ENCODE measurements at regions not wholly inside any gene's neighbourhood (a gene's known extent, or its start where the extent isn't known, plus 50 kb on each side); places are given as distances from the start of the nearest gene placed in this dataset.
"Not testable (repeated sequence)": the region's sequence is repeated elsewhere in the genome, so short reads cannot be mapped to it uniquely, and the experiment has no call there.

DNA sequence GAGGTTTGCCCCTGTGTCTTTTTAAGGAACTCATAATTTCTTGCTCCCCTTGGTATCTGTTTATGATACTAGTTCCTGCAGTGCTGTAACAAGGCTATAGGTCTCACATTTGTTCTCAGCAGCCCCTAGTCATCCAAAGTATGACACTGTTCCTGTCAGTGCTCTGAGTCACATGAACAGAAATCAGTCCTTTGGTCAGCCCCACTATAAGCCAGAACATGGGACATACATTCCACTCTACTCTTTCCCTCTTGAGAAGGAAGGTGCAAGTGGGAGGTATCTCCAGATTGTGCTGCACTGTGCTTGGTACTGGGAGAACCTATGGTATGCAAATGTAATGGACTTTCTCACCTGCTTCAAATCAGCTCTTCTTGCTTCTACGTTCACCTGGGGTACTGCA lies 87.0 kb downstream of the IARS1 start:
- Histone ChIP-seq H3K4me1 (ENCODE audit: control insufficient read depth in 2 of 2, insufficient read depth in 2 of 2, low read length in 2 of 2) (no peaks in the 10 kb centered on the region), H3K27me3 (ENCODE audit: control insufficient read depth in 2 of 2, insufficient read depth in 1 of 2, low read length in 1 of 2) (no peaks in the 10 kb centered on the region), H3K36me3 (ENCODE audit: control insufficient read depth in 2 of 2, insufficient read depth in 2 of 2, low read length in 1 of 2) (peaks cover 15 to 28% of the 10 kb centered on the region in 2 donors), H3K27ac (ENCODE audit: low read depth in 1 of 2, low read length in 1 of 2) (no peak overlapping the region), H3K9me3 (ENCODE audit: control insufficient read depth in 2 of 2, insufficient read depth in 1 of 2, low read length in 1 of 2) (no peaks in the 10 kb centered on the region), H3K4me3 (ENCODE audit: low read length in 2 of 2) (no peak overlapping the region)
- WGBS: 97% methylated on average over 1 of the region's 1 CpG
- DNase-seq (ENCODE audit: low read depth in 6 of 9, low spot score in 9 of 9): no peak

- not testable (repeated sequence) for H3K27ac ChIP-seq (ENCODE audit: low read depth in 1 of 2, low read length in 1 of 2); H3K27me3 ChIP-seq (ENCODE audit: control insufficient read depth in 2 of 2, insufficient read depth in 1 of 2, low read length in 1 of 2); H3K4me1 ChIP-seq (ENCODE audit: control insufficient read depth in 2 of 2, insufficient read depth in 2 of 2, low read length in 2 of 2); H3K9me3 ChIP-seq (ENCODE audit: control insufficient read depth in 2 of 2, insufficient read depth in 1 of 2, low read length in 1 of 2); H3K4me3 ChIP-seq (ENCODE audit: low read length in 2 of 2); H3K36me3 ChIP-seq (ENCODE audit: control insufficient read depth in 2 of 2, insufficient read depth in 2 of 2, low read length in 1 of 2); DNase-seq (ENCODE audit: low read depth in 6 of 9, low spot score in 9 of 9)
- 98% methylated on average over 1 of the region's 1 CpG for WGBS
These were observed 88.7 kb upstream of the SPTLC1 start for GRCh38 chr9:92203887-92204286.

- DNase-seq (ENCODE audit: low read depth in 6 of 9, low spot score in 9 of 9); H3K27me3 ChIP-seq (ENCODE audit: control insufficient read depth in 2 of 2, insufficient read depth in 1 of 2, low read length in 1 of 2); H3K27ac ChIP-seq (ENCODE audit: low read depth in 1 of 2, low read length in 1 of 2); H3K36me3 ChIP-seq (ENCODE audit: control insufficient read depth in 2 of 2, insufficient read depth in 2 of 2, low read length in 1 of 2); H3K4me1 ChIP-seq (ENCODE audit: control insufficient read depth in 2 of 2, insufficient read depth in 2 of 2, low read length in 2 of 2); H3K4me3 ChIP-seq (ENCODE audit: low read length in 2 of 2); H3K9me3 ChIP-seq (ENCODE audit: control insufficient read depth in 2 of 2, insufficient read depth in 1 of 2, low read length in 1 of 2): not testable (repeated sequence)
These were observed 83.0 kb upstream of the SPTLC1 start for GRCh38 chr9:92198237-92198636.

DNA sequence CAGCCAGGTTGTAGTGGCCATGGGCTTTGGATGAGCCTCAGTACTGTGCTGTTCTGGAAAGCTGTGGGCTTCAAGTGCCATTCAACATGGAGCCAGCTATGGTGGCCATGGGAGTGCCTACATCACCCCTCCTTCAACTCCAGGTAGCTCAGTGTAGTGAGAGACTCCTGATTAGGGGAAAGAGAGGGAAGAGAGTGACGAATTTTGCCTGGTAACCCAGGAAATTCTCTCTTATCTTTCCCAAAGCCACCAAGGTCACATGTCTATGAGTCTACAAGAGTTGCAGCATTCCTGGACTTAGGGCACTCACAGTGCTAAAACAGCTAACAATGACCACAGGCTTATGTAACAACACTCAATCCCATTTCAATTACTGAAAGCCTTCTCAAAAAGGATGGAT lies 81.7 kb upstream of the SPTLC1 start:
- Histone ChIP-seq H3K36me3 (ENCODE audit: control insufficient read depth in 2 of 2, insufficient read depth in 2 of 2, low read length in 1 of 2) (no peaks in the 10 kb centered on the region), H3K27ac (ENCODE audit: low read depth in 1 of 2, low read length in 1 of 2) (no peak overlapping the region), H3K4me1 (ENCODE audit: control insufficient read depth in 2 of 2, insufficient read depth in 2 of 2, low read length in 2 of 2) (no peaks in the 10 kb centered on the region), H3K4me3 (ENCODE audit: low read length in 2 of 2) (no peak overlapping the region), H3K27me3 (ENCODE audit: control insufficient read depth in 2 of 2, insufficient read depth in 1 of 2, low read length in 1 of 2) (no peaks in the 10 kb centered on the region), H3K9me3 (ENCODE audit: control insufficient read depth in 2 of 2, insufficient read depth in 1 of 2, low read length in 1 of 2) (no peaks in the 10 kb centered on the region)
- WGBS: 90% methylated on average over 1 of the region's 1 CpG
- DNase-seq (ENCODE audit: low read depth in 6 of 9, low spot score in 9 of 9): no peak

GRCh38 chr9:92196400-92196799 lies 81.2 kb upstream of the SPTLC1 start:
- Histone ChIP-seq H3K27me3 (ENCODE audit: control insufficient read depth in 2 of 2, insufficient read depth in 1 of 2, low read length in 1 of 2) (no peaks in the 10 kb centered on the region), H3K4me1 (ENCODE audit: control insufficient read depth in 2 of 2, insufficient read depth in 2 of 2, low read length in 2 of 2) (no peaks in the 10 kb centered on the region), H3K4me3 (ENCODE audit: low read length in 2 of 2) (no peak overlapping the region), H3K9me3 (ENCODE audit: control insufficient read depth in 2 of 2, insufficient read depth in 1 of 2, low read length in 1 of 2) (no peaks in the 10 kb centered on the region), H3K27ac (ENCODE audit: low read depth in 1 of 2, low read length in 1 of 2) (no peak overlapping the region), H3K36me3 (ENCODE audit: control insufficient read depth in 2 of 2, insufficient read depth in 2 of 2, low read length in 1 of 2) (no peaks in the 10 kb centered on the region)
- no peak for DNase-seq (ENCODE audit: low read depth in 6 of 9, low spot score in 9 of 9)

GRCh38 chr9:92191801-92192200 lies 76.6 kb upstream of the SPTLC1 start:
- DNase-seq (ENCODE audit: low read depth in 6 of 9, low spot score in 9 of 9): no peak
- H3K9me3 ChIP-seq (ENCODE audit: control insufficient read depth in 2 of 2, insufficient read depth in 1 of 2, low read length in 1 of 2): no peaks in the 10 kb centered on the region
- WGBS: 67% methylated on average over 6 of the region's 6 CpGs

DNA sequence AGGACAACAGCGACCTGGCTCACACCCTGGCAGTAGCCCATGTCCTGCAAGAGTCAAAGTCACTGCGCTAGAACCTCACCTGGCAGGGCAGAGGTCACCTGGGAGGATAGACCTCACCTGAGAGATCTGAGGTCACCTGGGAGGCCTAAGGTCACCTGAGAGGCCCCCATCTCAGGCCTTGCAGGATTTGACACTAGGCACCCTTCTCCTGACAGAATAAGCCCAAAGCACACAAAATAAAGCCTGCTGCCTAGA lies 75.2 kb upstream of the SPTLC1 start:
- 97% methylated on average over 2 of the region's 2 CpGs for WGBS

More at GRCh38 chr9:92191801-92192200, 76.6 kb upstream of the SPTLC1 start:
- Histone ChIP-seq H3K36me3 (ENCODE audit: control insufficient read depth in 2 of 2, insufficient read depth in 2 of 2, low read length in 1 of 2) (no peaks in the 10 kb centered on the region), H3K27ac (ENCODE audit: low read depth in 1 of 2, low read length in 1 of 2) (no peak overlapping the region), H3K4me3 (ENCODE audit: low read length in 2 of 2) (no peak overlapping the region), H3K27me3 (ENCODE audit: control insufficient read depth in 2 of 2, insufficient read depth in 1 of 2, low read length in 1 of 2) (no peaks in the 10 kb centered on the region), H3K4me1 (ENCODE audit: control insufficient read depth in 2 of 2, insufficient read depth in 2 of 2, low read length in 2 of 2) (no peaks in the 10 kb centered on the region)

DNA sequence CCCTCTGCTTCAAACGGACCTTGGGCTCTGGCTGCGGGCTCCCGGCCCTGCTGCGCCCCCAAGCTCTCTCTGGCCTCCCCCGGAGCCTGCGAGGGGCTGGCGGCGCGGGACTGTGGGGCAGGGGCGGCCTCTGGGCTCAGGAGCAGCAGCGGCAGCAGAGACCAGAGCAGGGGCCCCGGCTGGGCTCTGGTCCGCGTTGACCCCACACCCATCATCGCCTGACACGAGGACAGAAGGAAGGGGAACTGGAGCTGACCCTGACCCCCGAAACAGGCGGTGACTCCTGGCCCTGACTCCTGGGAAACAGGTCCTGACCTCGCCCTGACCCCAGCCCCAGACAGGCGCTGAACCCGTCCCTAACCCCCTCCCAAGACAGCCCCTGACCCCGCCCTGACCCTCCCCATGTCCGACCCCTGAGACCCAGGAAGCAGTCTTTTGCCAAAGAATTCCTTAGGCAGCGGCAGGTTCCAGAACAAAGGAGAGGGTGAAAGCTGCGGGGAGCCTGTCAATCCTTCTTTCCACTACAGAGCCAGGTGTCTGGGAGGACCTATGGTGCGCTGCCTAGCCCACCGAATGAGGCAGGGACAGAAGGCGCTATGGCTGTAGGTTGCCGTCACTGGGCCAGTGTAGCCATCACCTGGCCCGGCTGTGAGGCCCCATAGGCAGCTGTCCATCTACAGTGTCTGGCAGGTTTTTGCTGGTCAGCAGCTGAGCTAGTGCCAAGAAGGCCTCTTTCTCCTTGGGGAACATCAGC lies 74.7 kb upstream of the SPTLC1 start:
- Histone ChIP-seq H3K9me3 (ENCODE audit: control insufficient read depth in 2 of 2, insufficient read depth in 1 of 2, low read length in 1 of 2) (no peaks in the 10 kb centered on the region), H3K27me3 (ENCODE audit: control insufficient read depth in 2 of 2, insufficient read depth in 1 of 2, low read length in 1 of 2) (no peaks in the 10 kb centered on the region), H3K4me3 (ENCODE audit: low read length in 2 of 2) (no peak overlapping the region), H3K4me1 (ENCODE audit: control insufficient read depth in 2 of 2, insufficient read depth in 2 of 2, low read length in 2 of 2) (no peaks in the 10 kb centered on the region), H3K27ac (ENCODE audit: low read depth in 1 of 2, low read length in 1 of 2) (no peak overlapping the region), H3K36me3 (ENCODE audit: control insufficient read depth in 2 of 2, insufficient read depth in 2 of 2, low read length in 1 of 2) (no peaks in the 10 kb centered on the region)
- DNase-seq (ENCODE audit: low read depth in 6 of 9, low spot score in 9 of 9): no peak
- WGBS: 92% methylated on average over 30 of the region's 30 CpGs

More for the DNA sequence above, 75.2 kb upstream of the SPTLC1 start:
- H3K27me3 ChIP-seq (ENCODE audit: control insufficient read depth in 2 of 2, insufficient read depth in 1 of 2, low read length in 1 of 2): no peaks in the 10 kb centered on the region
- no peaks in the 10 kb centered on the region for H3K4me1 ChIP-seq (ENCODE audit: control insufficient read depth in 2 of 2, insufficient read depth in 2 of 2, low read length in 2 of 2)
- H3K36me3 ChIP-seq (ENCODE audit: control insufficient read depth in 2 of 2, insufficient read depth in 2 of 2, low read length in 1 of 2): no peaks in the 10 kb centered on the region
- H3K9me3 ChIP-seq (ENCODE audit: control insufficient read depth in 2 of 2, insufficient read depth in 1 of 2, low read length in 1 of 2): no peaks in the 10 kb centered on the region
- no peak overlapping the region for H3K4me3 ChIP-seq (ENCODE audit: low read length in 2 of 2)
- H3K27ac ChIP-seq (ENCODE audit: low read depth in 1 of 2, low read length in 1 of 2): no peak overlapping the region
- no peak for DNase-seq (ENCODE audit: low read depth in 6 of 9, low spot score in 9 of 9)

GRCh38 chr9:92188969-92189781 lies 74.0 kb upstream of the SPTLC1 start:
- DNase-seq (ENCODE audit: low read depth in 6 of 9, low spot score in 9 of 9): no peak
- H3K27ac ChIP-seq (ENCODE audit: low read depth in 1 of 2, low read length in 1 of 2): no peak overlapping the region
- H3K36me3 ChIP-seq (ENCODE audit: control insufficient read depth in 2 of 2, insufficient read depth in 2 of 2, low read length in 1 of 2): no peaks in the 10 kb centered on the region
- H3K4me1 ChIP-seq (ENCODE audit: control insufficient read depth in 2 of 2, insufficient read depth in 2 of 2, low read length in 2 of 2): no peaks in the 10 kb centered on the region
- 84% methylated on average over 25 of the region's 25 CpGs for WGBS
- H3K9me3 ChIP-seq (ENCODE audit: control insufficient read depth in 2 of 2, insufficient read depth in 1 of 2, low read length in 1 of 2): no peaks in the 10 kb centered on the region
- H3K27me3 ChIP-seq (ENCODE audit: control insufficient read depth in 2 of 2, insufficient read depth in 1 of 2, low read length in 1 of 2): no peaks in the 10 kb centered on the region
- H3K4me3 ChIP-seq (ENCODE audit: low read length in 2 of 2): no peak overlapping the region

Measured in thymus (tissue), 11 donors.